ENCODE measurements at regions not wholly inside any gene's neighbourhood (a gene's known extent, or its start where the extent isn't known, plus 50 kb on each side); places are given as distances from the start of the nearest gene placed in this dataset.
"Not testable (repeated sequence)": the region's sequence is repeated elsewhere in the genome, so short reads cannot be mapped to it uniquely, and the experiment has no call there.

DNA sequence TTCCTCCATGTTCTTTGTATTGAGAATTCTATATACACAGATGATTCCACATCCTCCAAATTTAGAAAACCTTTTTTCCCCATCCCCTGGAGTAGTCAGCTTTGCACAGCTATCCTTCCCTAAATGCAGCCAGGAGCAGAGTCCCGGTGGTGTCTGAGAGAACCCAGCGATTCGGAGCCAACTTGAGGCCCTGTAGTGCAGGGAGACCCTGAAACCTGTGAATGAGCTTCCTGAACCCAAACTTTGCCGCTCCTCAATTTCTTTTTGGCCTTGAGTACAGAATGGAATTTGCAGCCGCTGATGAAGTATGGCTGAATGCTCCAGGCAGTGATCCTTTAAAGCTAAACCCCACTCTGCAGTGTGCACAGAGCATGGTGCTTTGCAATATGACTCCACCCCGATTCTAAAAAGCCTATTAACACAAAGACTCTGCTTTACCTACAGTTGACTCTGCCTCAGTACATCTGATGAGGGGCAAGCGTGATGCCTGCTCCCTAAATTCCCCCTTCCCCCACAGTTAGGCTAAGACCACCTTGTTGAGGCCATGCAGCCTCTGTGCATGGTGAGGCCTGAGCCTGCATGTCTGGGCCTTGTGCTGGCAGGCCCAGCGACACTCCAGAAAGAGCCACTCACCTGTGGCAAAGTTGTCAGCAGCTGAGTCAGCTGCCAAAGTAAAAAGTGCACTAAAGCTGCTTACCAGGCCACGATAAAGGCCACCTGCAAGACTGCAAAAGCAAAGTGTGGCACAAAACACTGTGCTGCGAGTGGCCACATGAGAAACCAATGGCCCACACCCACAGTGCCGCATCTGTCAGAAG lies 82.1 kb downstream of the PLEKHG1 start:
- DNase-seq (ENCODE audit: low read depth, low spot score): no peak
- H3K27ac ChIP-seq: no peak overlapping the region

DNA sequence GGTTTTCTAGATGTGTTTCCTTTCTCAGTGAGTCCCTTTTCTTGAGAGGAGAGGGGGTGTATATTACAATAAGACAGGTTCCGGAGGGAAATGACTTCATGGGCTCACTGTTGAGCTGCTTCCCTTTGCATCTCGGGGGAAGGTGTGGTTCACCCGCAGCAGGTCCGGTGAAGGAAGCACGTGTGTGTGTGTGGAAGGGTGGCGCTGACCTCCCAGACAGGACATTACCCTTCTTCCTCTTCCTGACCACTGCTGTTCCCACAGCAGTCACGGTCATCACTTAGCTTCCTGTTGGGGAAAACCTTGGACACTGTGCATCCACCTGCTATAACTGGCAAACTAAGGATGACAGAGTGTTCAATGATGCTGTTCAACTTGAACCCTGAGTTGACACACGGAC lies 83.6 kb downstream of the PLEKHG1 start:
- no peak for DNase-seq (ENCODE audit: low read depth, low spot score)
- no peak overlapping the region for H3K27ac ChIP-seq

DNA sequence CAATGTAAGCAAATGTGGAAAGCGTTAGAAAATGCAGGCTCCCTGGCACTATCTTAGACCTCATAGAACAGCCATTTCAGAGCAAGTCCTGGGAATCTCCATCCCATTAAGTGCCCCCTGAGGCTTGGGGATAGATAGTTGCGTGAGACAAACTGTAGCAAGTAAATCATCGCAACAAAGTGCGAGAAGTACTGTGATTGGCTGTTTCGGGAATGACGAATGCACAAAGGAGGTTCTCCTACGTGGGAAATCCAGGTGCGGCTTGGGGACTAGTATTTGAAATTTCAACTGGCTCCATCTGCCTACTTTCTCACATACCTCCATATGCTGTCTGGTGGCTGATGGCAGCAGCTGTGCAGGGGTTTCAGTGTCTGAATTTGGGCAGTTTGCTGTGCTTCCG lies 84.5 kb downstream of the PLEKHG1 start:
- no peak overlapping the region for H3K27ac ChIP-seq

DNA sequence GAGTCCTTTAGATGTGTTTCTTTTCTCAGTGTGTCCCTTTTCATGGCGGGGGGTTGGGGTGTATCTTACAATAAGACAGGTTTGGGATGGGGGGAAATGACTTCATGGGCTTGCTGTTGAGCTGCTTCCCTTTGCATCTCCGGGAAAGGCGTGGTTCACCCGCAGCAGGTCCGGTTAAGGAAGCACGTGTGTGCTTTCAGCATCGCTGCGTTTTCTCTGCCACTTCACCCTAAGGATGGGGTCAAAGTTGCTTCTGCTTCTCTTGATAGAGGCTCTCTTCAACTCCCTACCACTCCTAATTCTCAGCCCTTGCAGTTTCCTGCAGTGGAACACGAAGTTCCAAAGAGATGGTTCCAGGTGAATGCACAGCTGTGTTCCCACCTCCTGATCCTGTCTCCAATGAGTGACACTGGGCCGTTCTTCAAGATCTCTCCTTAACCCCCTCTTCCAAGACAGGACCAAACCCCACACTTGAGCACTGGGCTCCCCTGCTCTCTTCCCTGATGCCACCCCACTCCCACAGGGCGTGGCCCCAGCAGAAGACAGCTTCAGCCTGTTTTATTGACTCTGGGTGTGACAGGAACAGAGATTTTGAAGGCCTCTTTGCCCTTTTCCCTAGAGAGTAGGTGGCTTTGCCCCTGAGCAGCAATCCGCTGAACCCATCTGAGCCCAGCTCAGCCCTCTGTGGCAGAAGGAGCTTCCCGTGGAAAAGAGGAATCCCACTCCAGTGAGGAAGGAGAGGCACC lies 85.2 kb downstream of the PLEKHG1 start:
- no peak overlapping the region for H3K27ac ChIP-seq
- no peak for DNase-seq (ENCODE audit: low read depth, low spot score)

More for the DNA sequence above, 84.5 kb downstream of the PLEKHG1 start:
- no peak for DNase-seq (ENCODE audit: low read depth, low spot score)

DNA sequence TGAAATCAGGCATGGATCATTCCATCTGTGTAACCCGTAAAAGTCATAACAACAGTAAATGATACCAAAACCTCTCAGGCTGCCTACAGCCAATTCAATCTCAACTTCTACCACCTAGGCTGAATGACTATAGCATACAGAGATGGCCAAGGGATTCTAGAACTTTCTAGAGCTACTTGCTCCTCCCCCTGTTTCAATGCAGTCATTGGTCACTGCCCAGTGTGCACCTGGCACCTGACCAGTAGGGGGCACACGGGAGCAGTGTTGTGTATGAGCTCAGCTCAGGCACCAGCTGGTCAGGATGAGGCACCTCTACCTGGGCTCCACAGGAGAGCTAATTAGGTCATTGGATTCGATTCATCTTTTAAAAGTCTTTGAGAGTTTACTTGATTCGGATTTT lies 86.2 kb downstream of the PLEKHG1 start:
- DNase-seq (ENCODE audit: low read depth, low spot score): no peak
- H3K27ac ChIP-seq: peak overlapping the region; percentile 44

DNA sequence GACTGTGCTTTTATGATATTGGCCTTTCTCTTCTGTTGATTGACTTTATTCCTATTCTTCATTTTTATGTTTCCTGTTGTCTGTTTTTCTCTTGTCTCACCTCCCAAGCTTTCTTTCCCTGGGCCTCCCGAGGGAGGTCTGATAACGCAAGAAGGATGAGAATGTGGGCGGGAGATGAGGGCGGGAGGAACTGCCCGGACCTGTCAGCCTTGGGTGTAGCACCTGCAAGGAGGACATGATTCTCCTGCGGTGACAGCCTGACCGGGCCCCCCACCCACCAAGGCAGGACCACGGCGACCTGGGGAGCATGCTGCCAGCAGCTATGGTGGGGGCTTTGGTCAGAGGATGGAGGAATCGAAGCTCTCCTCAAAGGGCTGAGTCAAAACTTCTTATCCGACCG lies 86.9 kb downstream of the PLEKHG1 start:
- no peak for DNase-seq (ENCODE audit: low read depth, low spot score)
- peak overlapping the region; percentile 44 for H3K27ac ChIP-seq

DNA sequence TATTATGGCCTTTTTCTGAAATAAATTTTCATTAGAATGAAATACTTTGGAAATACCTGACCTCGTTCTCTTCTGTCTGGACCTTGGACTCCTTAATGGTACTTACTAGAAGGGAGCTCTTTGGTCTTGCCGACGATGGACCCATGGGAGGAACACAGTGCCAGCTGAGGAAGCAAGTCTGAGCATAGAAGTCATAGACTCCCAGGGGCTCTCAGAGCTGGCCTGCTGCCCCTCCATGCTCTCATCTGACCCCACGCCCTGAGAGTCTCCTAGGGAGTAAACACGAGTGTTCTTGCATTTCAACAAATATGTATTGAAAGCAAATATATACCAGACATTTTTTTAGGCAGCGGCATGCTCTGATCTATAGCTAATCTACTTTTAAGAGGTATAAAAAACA lies 87.8 kb downstream of the PLEKHG1 start:
- H3K27ac ChIP-seq: no peak overlapping the region
- DNase-seq (ENCODE audit: low read depth, low spot score): no peak

DNA sequence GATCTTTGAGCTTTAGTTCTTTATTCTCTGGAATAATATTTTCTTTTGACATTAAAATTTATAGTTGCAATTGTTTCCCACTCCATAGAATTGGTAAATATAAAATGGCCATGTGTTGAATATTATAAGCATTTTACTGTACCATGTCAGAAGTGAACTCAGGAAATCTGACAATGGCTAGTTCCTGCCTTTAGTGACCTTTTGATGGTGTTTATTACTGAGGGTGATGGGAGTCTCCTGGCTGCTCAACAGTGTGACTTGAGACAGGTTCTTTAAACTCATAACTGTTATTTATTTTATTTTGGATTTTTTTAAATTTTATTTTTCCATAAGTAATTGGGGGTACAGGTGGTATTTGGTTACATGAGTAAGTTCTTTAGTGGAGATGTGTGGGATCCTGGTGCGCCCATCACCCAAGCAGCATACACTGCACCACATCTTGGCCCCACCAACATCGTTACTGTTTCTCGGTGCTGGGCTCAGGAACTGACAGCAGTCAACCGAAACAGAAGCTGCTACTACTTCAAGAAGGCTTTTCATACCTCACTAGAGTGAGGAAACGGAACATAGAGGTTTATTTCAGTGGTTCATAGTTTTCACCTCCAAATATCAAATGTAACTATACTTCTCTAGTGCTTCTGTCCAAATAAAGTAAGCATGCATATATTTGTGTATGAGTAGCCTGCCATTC lies 90.4 kb downstream of the PLEKHG1 start:
- H3K27ac ChIP-seq: no peak overlapping the region
- no peak for DNase-seq (ENCODE audit: low read depth, low spot score)

DNA sequence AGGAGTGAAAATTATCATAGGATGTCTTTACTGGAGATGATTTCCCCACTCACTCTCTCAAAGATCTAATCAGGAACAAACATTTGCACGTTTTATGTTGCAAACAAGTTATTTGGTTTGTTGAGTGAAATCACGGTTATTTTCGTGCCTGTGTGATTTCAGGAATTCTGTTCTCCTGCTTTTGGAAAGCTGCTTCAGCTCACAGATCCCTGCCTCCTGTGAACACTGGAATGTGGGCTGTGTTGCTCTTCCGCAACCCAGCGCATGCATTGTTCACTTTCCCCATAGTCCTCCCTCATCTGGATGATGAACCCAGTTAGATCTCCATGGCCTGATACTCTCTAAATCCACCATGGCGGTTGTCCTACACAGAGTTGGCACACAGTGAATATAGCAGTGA lies 91.0 kb downstream of the PLEKHG1 start:
- no peak overlapping the region for H3K27ac ChIP-seq
- DNase-seq (ENCODE audit: low read depth, low spot score): no peak

DNA sequence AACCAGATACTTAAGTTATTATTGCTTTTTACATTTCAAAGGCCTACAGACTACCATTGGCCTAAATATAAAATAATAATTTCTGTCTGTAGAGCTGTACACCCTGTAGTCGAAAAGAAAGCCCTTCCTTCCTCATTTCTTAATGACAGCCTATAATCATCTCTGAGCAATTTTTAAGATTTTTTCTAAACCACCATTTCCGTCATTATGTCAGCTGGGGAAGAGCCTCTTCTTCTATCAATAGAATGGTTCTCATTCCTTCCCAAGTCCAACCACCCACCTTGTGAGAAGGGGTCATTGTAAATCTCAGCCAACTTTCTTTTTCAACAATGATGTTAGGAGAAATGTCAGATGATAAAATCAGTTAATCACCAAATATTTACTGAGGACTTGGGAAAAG lies 91.8 kb downstream of the PLEKHG1 start:
- H3K27ac ChIP-seq: no peak overlapping the region
- no peak for DNase-seq (ENCODE audit: low read depth, low spot score)

DNA sequence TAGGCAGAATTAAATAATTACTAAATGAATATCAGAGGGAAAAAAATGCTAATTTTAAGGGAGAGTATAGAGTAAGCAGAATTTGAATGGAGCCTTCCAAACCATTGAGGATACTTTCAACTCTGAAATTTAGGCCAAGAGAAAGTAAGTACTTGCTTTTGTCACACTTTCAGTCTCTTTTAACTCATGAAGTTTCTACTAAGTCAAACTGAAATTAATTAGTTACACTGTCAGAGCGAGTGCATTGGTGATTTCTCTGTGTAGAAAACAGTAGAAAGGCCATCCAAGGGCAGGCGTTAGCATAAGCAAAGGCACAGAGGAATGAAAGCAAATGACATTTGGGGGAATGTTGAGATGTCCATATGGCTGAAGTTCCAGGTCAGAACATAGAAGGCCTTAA lies 92.9 kb downstream of the PLEKHG1 start:
- no peak for DNase-seq (ENCODE audit: low read depth, low spot score)
- no peak overlapping the region for H3K27ac ChIP-seq

DNA sequence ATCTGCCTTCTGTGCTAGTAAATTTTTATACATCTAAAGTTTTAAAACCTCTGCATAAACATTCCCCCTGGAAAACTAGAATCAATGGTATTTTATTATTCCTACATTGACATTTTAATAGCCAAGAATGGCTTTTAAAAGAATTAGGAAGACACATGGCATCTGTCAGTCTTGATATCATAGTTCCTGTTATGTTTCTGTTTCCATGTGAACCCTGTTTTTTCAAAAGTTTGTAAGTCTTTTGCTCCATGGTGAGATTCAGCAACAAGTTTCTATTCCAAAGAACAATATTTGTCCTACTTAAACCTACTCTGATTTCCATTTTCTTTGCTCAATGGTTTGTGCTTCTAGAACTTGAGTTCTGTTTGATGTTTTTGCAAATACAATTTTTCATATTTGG lies 95.2 kb downstream of the PLEKHG1 start:
- DNase-seq (ENCODE audit: low read depth, low spot score): no peak
- H3K27ac ChIP-seq: no peak overlapping the region

DNA sequence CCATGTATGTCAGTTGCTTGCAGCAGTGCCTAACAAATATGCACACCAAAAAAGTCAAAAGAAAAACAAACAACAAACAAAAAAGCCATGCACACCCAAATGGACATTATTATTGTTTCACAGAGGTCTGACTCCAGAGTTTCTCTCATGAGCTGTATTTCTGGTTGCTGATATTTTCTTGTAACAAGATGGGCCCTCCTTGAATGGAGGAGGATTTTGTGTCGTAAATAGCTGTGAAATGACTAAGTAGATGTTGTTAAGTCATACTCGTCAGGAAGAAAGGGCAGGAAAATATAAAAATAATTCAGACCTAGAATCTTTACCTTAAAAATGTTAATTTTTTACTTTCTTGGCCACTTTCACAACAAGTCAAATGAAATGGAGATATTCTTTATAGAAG lies 96.0 kb downstream of the PLEKHG1 start:
- no peak overlapping the region for H3K27ac ChIP-seq
- no peak for DNase-seq (ENCODE audit: low read depth, low spot score)

DNA sequence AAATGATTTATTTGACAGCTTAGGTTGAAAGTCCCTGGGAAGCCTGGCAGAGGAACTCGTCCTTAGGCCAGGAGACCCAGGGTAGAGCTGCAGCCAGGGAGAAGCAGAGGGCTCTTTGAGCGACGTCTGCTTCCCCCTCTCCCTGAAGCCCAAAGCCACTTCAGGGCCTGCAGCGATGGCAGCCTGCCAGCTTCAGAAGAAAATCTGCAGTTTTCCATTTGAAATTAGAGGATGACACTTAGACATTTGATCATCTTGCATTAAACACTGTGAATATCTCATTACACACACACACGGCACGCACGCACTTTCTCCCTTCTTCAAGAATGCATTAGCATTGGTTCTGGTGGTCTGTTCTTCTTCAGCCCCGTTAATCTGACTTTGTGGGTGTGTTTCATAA lies 96.5 kb downstream of the PLEKHG1 start:
- no peak for DNase-seq (ENCODE audit: low read depth, low spot score)
- H3K27ac ChIP-seq: no peak overlapping the region

DNA sequence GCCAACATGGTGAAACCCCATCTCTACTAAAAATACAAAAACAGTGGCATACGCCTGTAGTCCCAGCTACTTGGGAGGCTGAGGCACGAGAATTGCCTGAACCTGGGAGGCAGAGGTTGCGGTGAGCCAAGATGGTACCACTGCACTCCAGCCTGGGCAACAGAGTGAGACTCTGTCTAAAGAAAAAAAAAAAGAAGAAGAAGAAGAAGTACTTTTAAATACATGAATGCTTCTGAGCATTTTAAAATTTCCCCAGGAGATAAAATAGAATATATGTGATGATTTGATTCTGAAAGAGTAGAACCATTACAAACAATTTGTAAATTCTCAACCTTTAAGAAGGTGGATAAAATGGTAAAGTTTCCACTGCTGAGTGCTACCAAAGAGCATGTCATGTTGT lies 97.2 kb downstream of the PLEKHG1 start:
- H3K27ac ChIP-seq; DNase-seq (ENCODE audit: low read depth, low spot score): not testable (repeated sequence)

DNA sequence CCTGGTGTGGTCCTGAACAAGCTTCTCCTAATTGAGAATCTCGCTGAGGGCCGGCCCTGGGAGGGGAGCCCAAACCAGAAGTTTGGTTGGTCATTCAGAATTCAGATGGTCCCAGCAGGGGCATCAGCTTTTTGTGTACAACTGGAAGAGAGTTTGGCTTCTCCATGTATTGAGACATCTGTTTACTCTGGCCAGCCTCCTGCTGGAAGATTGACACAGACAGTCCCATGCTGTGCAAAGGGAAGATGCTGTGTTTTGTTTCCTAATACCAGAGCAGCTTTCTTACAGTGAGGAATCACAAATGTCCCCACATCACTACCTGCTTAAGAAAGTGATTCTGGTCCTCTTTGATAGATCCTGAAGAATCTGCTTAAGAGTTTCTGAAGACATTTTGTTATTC lies 97.8 kb downstream of the PLEKHG1 start:
- no peak for DNase-seq (ENCODE audit: low read depth, low spot score)

DNA sequence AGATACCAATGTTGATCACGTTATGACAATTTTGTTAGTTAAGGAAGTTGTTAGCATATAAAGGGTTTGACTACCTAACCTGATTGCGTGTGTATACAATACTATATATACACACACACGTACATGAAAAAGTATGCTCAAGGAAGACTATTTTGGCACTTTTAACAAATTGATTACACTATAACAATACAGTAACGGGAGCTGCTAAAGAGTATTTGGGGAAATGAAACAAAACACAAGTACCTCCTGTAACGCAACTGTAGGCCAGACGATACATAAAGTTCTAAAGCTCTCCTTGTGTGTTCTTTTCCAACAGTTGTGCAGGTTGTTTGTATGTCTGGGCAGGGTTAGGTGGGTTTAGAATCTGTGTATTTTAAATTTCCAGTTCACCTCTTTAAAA lies 98.7 kb downstream of the PLEKHG1 start:
- H3K27ac ChIP-seq: no peak overlapping the region
- no peak for DNase-seq (ENCODE audit: low read depth, low spot score)

More for the DNA sequence above, 97.8 kb downstream of the PLEKHG1 start:
- no peak overlapping the region for H3K27ac ChIP-seq

DNA sequence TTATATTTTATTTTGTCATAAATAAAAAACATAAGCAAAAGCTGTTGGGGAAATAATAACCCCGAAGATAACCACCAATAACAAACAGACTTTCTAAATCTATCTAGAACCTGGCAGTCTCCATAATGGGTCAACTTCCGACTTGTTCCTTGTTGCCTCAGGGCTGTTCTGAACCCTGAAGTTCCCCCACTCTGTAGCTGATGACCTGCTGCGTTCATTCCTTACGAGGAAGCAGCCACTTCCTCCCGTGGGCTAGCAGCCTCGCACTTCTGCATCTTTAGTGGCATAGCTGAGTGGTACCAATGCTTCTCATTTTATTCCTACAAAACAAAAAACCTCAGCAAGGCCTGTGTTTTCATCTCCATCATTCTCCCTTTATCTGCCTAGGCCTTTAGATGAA lies 103.0 kb downstream of the PLEKHG1 start:
- no peak overlapping the region for H3K27ac ChIP-seq
- no peak for DNase-seq (ENCODE audit: low read depth, low spot score)

DNA sequence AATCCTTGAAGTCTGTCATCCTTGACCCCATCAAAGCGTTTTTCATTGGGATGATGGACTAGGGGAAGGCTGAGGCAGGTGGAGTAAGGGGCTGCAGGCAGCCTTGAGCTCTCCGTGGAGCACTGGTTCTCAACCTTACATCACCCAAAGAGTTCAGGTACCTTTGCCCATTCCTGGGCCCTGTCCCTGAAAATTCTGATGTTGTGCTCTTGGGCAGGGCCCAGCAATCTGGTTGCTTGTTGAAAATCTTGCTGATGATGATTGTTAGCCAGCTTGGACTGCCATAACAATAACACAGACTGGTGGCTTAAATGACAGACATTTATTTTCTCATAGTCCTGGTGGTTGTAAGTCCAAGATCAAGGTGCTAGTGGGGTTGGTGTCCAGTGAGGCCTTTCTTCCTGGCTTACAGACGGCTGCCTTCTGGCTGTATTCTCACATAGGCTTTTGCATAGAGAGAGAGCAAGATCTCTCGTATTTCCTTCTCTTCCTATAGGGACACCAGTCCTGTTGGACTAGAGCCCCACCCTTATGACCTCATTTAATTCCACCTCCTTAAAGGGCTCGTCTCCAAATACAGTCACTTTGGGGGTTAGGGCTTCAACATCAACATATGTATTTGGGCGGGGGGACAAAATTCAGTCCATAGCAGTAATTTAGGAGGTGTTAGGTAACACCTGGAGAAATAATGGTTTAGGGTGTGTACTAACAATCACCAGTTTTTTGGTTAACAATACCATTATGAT lies 104.9 kb downstream of the PLEKHG1 start:
- no peak overlapping the region for H3K27ac ChIP-seq

DNA sequence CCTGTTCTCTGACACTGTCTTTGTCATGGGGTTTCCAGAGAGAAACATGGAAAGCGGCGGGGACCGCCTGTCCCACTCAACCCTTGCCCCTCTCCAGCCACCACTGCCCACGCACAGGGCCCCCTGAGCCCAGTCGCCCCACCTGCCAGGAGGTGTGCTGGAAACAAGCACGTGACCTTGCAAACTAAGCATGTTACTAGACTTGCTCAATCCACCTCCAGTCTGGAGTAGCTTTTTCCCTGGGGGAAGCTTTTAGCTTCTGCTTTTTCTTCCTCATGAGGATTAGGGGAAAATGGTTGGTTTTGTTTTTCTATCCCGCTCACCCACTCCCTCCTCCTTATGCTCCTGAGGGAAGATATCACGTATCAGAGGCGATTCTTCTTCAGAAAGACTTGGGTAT lies 105.7 kb downstream of the PLEKHG1 start:
- H3K27ac ChIP-seq: no peak overlapping the region
- DNase-seq (ENCODE audit: low read depth, low spot score): no peak

More for the DNA sequence above, 104.9 kb downstream of the PLEKHG1 start:
- DNase-seq (ENCODE audit: low read depth, low spot score): no peak

Data from epithelial cell of prostate (primary cell).